K562 (cell line): ENCODE measurements at regions not wholly inside any gene's neighbourhood (a gene's known extent, or its start where the extent isn't known, plus 50 kb on each side); places are given as distances from the start of the nearest gene placed in this dataset.

ENCODE experiments used
- ATAC-seq: fragments of 200-7000 bp; cut with Tn5 transposase; 3 replicates; pipeline ENCODE4 v1.9.1; 2020; ENCODE audit warnings: moderate library complexity
- BruUV-seq: library from RNA; stranded (reverse); fragments of 400-500 nt; replicated peaks from 2 replicates; lab custom pipeline; 2021; lab: Mats Ljungman, UMichigan
- CTCF ChIA-PET: fragments of 300-600 bp; formaldehyde crosslinking; extraction: SDS; loops from one replicate; lab custom pipeline; 2021; ENCODE audit warnings: low intra/inter-chr PET ratio; lab: Yijun Ruan, JAX
- POLR2A ChIA-PET: fragments of 300-600, 350-650 bp; sonication (Branson Sonifier 250); formaldehyde crosslinking; extraction: SDS; loops from one replicate; lab custom pipeline; 2021; ENCODE audit warnings: antibody characterized with exemption, inconsistent platforms; lab: Yijun Ruan, JAX
- DNase-seq, 4 experiments: peaks; one replicate each; pipeline versions ENCODE4 v3.0.0 to v3.0.0-alpha.2; 2011 to 2018; ENCODE audit warnings: low spot score in 3 of 4, mixed read lengths in 3 of 4; ENCODE audit errors: extremely low read depth in 1 of 4
- FAIRE-seq: peaks from 2 replicates; lab custom pipeline; 2011; peaks lifted over from hg19 to GRCh38; lab: Jason Lieb, UNC
- H2AFZ ChIP-seq: 2 replicates; pipeline ENCODE4 v1.6.0; 2011; ENCODE audit warnings: low read depth, low read length, control low read depth, inconsistent platforms
- H3K27ac ChIP-seq: fragments of 200-600 bp; 3 replicates; pipeline ENCODE4 v1.8.0; 2011; ENCODE audit warnings: low read depth, mild to moderate bottlenecking, control low read depth, inconsistent platforms, low read length, moderate library complexity, mixed read lengths; ENCODE audit errors: extremely low read depth
- H3K27me3 ChIP-seq, 2 experiments: fragments of 300-600 bp in 1 of 2; 2 replicates in 1 of 2; 3 replicates in 1 of 2; pipeline versions ENCODE4 v1.6.0 to v1.8.0; 2011; ENCODE audit warnings: inconsistent platforms in 2 of 2, low read length in 2 of 2, mild to moderate bottlenecking in 1 of 2, mixed read lengths in 1 of 2, moderate library complexity in 1 of 2; ENCODE audit not compliant: control insufficient read depth in 2 of 2, insufficient read depth in 2 of 2
- H3K36me3 ChIP-seq: fragments of 300-600 bp; 3 replicates; pipeline ENCODE4 v1.8.0; 2011; ENCODE audit warnings: mild to moderate bottlenecking, low read length, inconsistent platforms; ENCODE audit not compliant: control insufficient read depth, insufficient read depth
- H3K4me1 ChIP-seq, 2 experiments: fragments of 200-600 bp in 1 of 2; replicated peaks in 1 of 2; 2 replicates in 1 of 2; 3 replicates in 1 of 2; pipeline versions ENCODE4 v1.5.1 to v1.8.0; 2011; ENCODE audit warnings: inconsistent platforms in 2 of 2, low read length in 2 of 2, mild to moderate bottlenecking in 1 of 2, mixed read lengths in 1 of 2, moderate library complexity in 1 of 2; ENCODE audit not compliant: control insufficient read depth in 2 of 2, insufficient read depth in 2 of 2
- H3K4me2 ChIP-seq: 2 replicates; pipeline ENCODE4 v1.6.1; 2011; ENCODE audit warnings: low read length, control low read depth, inconsistent platforms, mixed read lengths; ENCODE audit not compliant: insufficient read depth
- H3K4me3 ChIP-seq: fragments of 200-600 bp; sonication (generic), shearing (Covaris generic); 2 replicates; pipeline ENCODE4 v1.5.1; 2016; ENCODE audit warnings: control low read depth, inconsistent platforms
- H3K79me2 ChIP-seq: fragments of 200-600 bp; 3 replicates; pipeline ENCODE4 v1.8.0; 2011; ENCODE audit warnings: low read length, inconsistent platforms; ENCODE audit not compliant: control insufficient read depth, insufficient read depth
- H3K9ac ChIP-seq, 2 experiments: 2 replicates each; pipeline versions ENCODE4 v1.6.0 to v1.6.1; 2011; ENCODE audit warnings: low read depth in 2 of 2, low read length in 2 of 2, control low read depth in 1 of 2, inconsistent platforms in 1 of 2, mild to moderate bottlenecking in 1 of 2, mixed read lengths in 1 of 2; ENCODE audit not compliant: insufficient read depth in 1 of 2
- H3K9me1 ChIP-seq: one replicate; pipeline ENCODE4 v1.6.0; 2011; ENCODE audit warnings: inconsistent platforms, mild to moderate bottlenecking, low read length, moderate library complexity; ENCODE audit not compliant: control insufficient read depth, insufficient read depth
- H3K9me3 ChIP-seq: replicated peaks from 2 replicates; pipeline ENCODE4 v1.5.1; 2011; ENCODE audit warnings: low read depth, low read length, inconsistent platforms; ENCODE audit not compliant: control insufficient read depth, insufficient read depth
- H4K20me1 ChIP-seq: replicated peaks from 2 replicates; pipeline ENCODE4 v1.6.1; 2011; ENCODE audit warnings: low read length, inconsistent platforms, mixed read lengths; ENCODE audit not compliant: control insufficient read depth, insufficient read depth
- CREBBP ChIP-seq: IDR thresholded peaks from one replicate; pipeline ENCODE4 v1.6.1; 2012; ENCODE audit warnings: low read depth, mild to moderate bottlenecking, control low read depth, inconsistent platforms, low read length
- DDX20 ChIP-seq: fragments of 450-650 bp; IDR thresholded peaks from 2 replicates; pipeline ENCODE4 v1.6.1; 2016; ENCODE audit warnings: missing genetic modification characterization, low read depth, mild to moderate bottlenecking, missing compliant biosample characterization, moderate library complexity
- HCFC1 ChIP-seq: IDR thresholded peaks from 2 replicates; pipeline ENCODE4 v1.6.1; 2012; ENCODE audit warnings: low read depth, low read length, improper control_type of control experiment
- HDAC2 ChIP-seq: fragments of 450-650 bp; IDR thresholded peaks from 2 replicates; pipeline ENCODE4 v1.6.1; 2016; ENCODE audit warnings: mild to moderate bottlenecking
- MYNN ChIP-seq, 2 experiments: sonication (generic); formaldehyde crosslinking in 1 of 2; IDR thresholded peaks; 2 replicates each; pipeline versions ENCODE4 v1.5.0 to v1.6.1; 2016 to 2020; ENCODE audit warnings: antibody characterized with exemption in 1 of 2, missing genetic modification reagents in 1 of 2
- PCBP1 ChIP-seq: fragments of 200-400 bp; formaldehyde crosslinking; IDR thresholded peaks from 2 replicates; pipeline ENCODE4 v1.6.1; 2018; ENCODE audit warnings: mild to moderate bottlenecking, low read depth, low read length; ENCODE audit not compliant: poor library complexity, severe bottlenecking
- SLC30A9 ChIP-seq: fragments of 250-450 bp; sonication (Bioruptor Pico); IDR thresholded peaks from 2 replicates; pipeline ENCODE4 v1.8.0; 2022; ENCODE audit warnings: mild to moderate bottlenecking, moderate library complexity
- TAF9B ChIP-seq: fragments of 450-650 bp; IDR thresholded peaks from 2 replicates; pipeline ENCODE4 v1.6.1; 2018; ENCODE audit warnings: mild to moderate bottlenecking; ENCODE audit not compliant: partially characterized antibody
- ZFP36 ChIP-seq: fragments of 150-350 bp; IDR thresholded peaks from 2 replicates; pipeline ENCODE4 v1.6.1; 2018; ENCODE audit warnings: low read length, low read depth; ENCODE audit not compliant: partially characterized antibody
- ZNF696 ChIP-seq: fragments of 250-450 bp; sonication (Bioruptor Pico); conservative IDR thresholded peaks from 2 replicates; pipeline ENCODE4 v1.4.0; 2020; ENCODE audit warnings: mild to moderate bottlenecking, moderate library complexity
- WGBS: fragments of 100-300 bp; shearing (Covaris generic); methylation state at CpG from one replicate; pipeline ENCODE4 v1.1.6; 2016; ENCODE audit warnings: low coverage, mixed read lengths; ENCODE audit not compliant: insufficient coverage; ENCODE audit errors: missing lambda C conversion rate; 5-methylcytosine and 5-hydroxymethylcytosine counted together
- in situ Hi-C: fragments of 300-500 bp; cut with MboI; formaldehyde crosslinking; loops from 4 replicates; pipeline ENCODE4 v1.15.0; 2018; ENCODE audit warnings: inconsistent platforms, mixed read lengths
- intact Hi-C: fragments of 100-400 bp; cut with micrococcal nuclease; formaldehyde crosslinking; loops from 2 replicates; pipeline ENCODE4 v1.14.2; 2022
- TF ChIP-seq, protein P1 (sequence below): fragments of 250-450 bp; sonication (Bioruptor Pico); IDR thresholded peaks from 2 replicates; pipeline ENCODE4 v1.8.0; 2021; ENCODE audit warnings: moderate library complexity, mild to moderate bottlenecking, inconsistent platforms
- TF ChIP-seq, protein P2 (sequence below): fragments of 250-450 bp; sonication (Bioruptor Pico); IDR thresholded peaks from 2 replicates; pipeline ENCODE4 v1.8.0; 2021; ENCODE audit warnings: moderate library complexity, mild to moderate bottlenecking, inconsistent platforms
- TF ChIP-seq, protein P3 (sequence below): fragments of 450-650 bp; IDR thresholded peaks from 2 replicates; pipeline ENCODE4 v1.6.1; 2017; ENCODE audit warnings: mild to moderate bottlenecking, moderate library complexity

DNA sequence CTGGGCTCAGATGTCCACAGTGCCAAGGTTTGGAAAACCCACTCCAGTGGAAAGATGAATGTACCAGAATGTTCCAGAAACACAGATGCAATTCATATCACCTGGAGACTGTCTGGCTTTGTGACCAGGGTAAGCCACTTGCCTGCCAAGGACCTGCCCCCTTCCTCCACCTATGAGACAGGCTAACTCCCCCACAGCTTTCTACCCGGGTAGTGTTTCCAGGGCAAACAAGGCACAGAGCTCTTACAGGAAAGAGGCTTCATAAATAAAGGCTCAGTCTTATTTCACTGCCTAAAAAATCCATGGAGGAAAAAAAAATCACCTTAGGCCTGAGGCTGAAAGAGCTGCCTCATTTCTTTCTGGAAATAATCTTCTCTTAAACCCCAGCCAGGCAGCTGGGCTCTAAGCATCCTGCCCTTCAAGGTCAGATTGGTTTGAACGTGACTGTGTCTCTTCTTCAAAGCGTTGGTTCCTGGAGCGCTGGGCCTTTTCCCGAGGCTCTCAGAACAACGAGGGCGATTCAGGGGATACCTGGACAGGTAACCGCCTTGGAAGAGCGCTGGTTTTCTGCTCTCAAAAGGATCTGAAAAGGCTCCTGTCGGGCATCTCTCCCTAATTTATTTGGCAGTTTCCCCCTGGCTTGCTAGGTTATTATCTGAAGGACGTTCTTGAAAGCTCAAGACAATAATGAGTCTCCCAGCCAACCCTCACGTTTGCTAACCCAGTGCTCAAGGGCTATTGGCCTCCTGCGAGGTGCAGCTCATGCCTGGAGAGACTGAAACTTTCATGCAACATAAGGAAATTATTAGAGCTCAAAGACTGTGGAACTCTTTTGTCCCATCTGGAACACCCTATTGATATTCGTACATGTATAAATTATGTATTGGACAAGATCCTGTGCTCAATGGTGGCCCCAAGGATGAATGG, 199.2 kb upstream of the PMEPA1 start (continued):
- TF ChIP-seq PCBP1: no peak
- no peak for TF ChIP-seq HDAC2
- TF ChIP-seq, all 486 proteins: peak for 0

DNA sequence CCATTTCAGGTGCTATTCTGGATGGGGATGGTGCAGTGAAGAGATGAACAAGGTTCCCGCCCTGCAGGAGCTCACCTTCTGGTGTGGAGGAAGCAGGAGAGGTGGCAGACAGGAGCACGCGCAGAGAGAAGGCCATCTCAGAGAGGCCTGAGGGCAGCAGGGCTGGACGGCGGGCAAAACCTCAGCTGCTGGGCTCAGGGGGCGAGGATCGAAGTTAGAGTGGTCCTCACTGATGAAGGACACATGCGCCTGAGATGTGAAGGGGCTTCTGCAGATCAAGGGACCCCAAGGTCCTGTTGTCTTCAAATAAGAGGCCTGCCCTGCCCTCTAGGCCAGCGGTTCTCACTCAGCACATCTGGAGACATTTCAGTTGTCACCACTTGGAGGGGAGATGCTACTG, 198.4 kb upstream of the PMEPA1 start:
- DNase-seq (no peak), ATAC-seq (no peak), FAIRE-seq (no peak)
- Histone ChIP-seq H3K9me1 (no peaks in the 10 kb centered on the region), H3K79me2 (no peaks in the 10 kb centered on the region), H3K4me1 (no peaks in the 10 kb centered on the region), H3K27ac (no peak overlapping the region), H3K9me3 (no peaks in the 10 kb centered on the region), H3K4me2 (no peak overlapping the region), H3K4me3 (no peak overlapping the region), H3K36me3 (no peaks in the 10 kb centered on the region), H4K20me1 (peaks cover 6% of the 10 kb centered on the region; the same call in 1 of the 2 replicates), H3K27me3 (peaks cover 0 to 10% of the 10 kb centered on the region in 2 experiments; a peak in 1 of 5 replicates), H2AFZ (no peak overlapping the region), H3K9ac (peak overlapping the region in 1 of 2 experiments; percentile 65; a peak in 1 of 4 replicates)
- ChIA-PET CTCF (no interaction called here), POLR2A (no interaction called here)
- TF ChIP-seq DDX20 (tag) (no peak), ZNF696 (CRISPR knock-in tag) (no peak), CREBBP (no peak), TAF9B (no peak), ZFP36 (no peak), SLC30A9 (CRISPR knock-in tag) (no peak), MYNN (IDR thresholded peaks at IDR 0.05) (no peak), MYNN (CRISPR knock-in tag; IDR thresholded peaks at IDR 0.05) (no peak), HCFC1 (no peak)
- TF ChIP-seq, protein P1, sequence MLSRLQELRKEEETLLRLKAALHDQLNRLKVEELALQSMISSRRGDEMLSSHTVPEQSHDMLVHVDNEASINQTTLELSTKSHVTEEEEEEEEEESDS (CRISPR knock-in tag): no peak
- TF ChIP-seq, protein P2, sequence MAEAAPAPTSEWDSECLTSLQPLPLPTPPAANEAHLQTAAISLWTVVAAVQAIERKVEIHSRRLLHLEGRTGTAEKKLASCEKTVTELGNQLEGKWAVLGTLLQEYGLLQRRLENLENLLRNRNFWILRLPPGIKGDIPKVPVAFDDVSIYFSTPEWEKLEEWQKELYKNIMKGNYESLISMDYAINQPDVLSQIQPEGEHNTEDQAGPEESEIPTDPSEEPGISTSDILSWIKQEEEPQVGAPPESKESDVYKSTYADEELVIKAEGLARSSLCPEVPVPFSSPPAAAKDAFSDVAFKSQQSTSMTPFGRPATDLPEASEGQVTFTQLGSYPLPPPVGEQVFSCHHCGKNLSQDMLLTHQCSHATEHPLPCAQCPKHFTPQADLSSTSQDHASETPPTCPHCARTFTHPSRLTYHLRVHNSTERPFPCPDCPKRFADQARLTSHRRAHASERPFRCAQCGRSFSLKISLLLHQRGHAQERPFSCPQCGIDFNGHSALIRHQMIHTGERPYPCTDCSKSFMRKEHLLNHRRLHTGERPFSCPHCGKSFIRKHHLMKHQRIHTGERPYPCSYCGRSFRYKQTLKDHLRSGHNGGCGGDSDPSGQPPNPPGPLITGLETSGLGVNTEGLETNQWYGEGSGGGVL: no peak
- TF ChIP-seq, protein P3, sequence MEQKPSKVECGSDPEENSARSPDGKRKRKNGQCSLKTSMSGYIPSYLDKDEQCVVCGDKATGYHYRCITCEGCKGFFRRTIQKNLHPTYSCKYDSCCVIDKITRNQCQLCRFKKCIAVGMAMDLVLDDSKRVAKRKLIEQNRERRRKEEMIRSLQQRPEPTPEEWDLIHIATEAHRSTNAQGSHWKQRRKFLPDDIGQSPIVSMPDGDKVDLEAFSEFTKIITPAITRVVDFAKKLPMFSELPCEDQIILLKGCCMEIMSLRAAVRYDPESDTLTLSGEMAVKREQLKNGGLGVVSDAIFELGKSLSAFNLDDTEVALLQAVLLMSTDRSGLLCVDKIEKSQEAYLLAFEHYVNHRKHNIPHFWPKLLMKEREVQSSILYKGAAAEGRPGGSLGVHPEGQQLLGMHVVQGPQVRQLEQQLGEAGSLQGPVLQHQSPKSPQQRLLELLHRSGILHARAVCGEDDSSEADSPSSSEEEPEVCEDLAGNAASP: no peak
- 8% methylated on average over 9 of the region's 9 CpGs for WGBS
- intact Hi-C loops (no loop called here), in situ Hi-C loops (no loop called here)
- BruUV-seq: no TSS peak
